Esophagus squamous epithelium (tissue), 5 donors: ENCODE measurements at regions not wholly inside any gene's neighbourhood (a gene's known extent, or its start where the extent isn't known, plus 50 kb on each side); places are given as distances from the start of the nearest gene placed in this dataset.

Experiments used
- DNase-seq: peaks from one replicate; lab custom pipeline; 2025; lab: John Stamatoyannopoulos, UW
- H3K27ac ChIP-seq, 4 donors: fragments of 200-600 bp; sonication (generic); one replicate each; pipeline ENCODE4 v1.5.1; 2016 to 2019; ENCODE audit warnings: mild to moderate bottlenecking in 1 of 4
- H3K27me3 ChIP-seq, 4 donors: fragments of 200-600 bp; sonication (generic); 1 replicate in 3 of 4; 2 replicates in 1 of 4; pipeline versions ENCODE4 v1.5.1 to v1.6.0; 2017 to 2021; ENCODE audit warnings: antibody characterized with exemption in 1 of 4
- H3K36me3 ChIP-seq, 3 donors: fragments of 200-600 bp; sonication (generic); one replicate each; pipeline ENCODE4 v1.5.1; 2016 to 2019
- H3K4me1 ChIP-seq, 3 donors: fragments of 200-600 bp; sonication (generic); one replicate each; pipeline ENCODE4 v1.5.1; 2017 to 2019
- H3K4me3 ChIP-seq, 4 donors: fragments of 200-600 bp; sonication (generic); 1 replicate in 3 of 4; 2 replicates in 1 of 4; pipeline ENCODE4 v1.5.1; 2016 to 2019; ENCODE audit warnings: mild to moderate bottlenecking in 2 of 4, moderate library complexity in 1 of 4
- H3K9me3 ChIP-seq, 3 donors: fragments of 200-600 bp; sonication (generic); one replicate each; pipeline ENCODE4 v1.5.1; 2016 to 2019
- CTCF ChIP-seq, 6 experiments: fragments of 450-650 bp in 4 of 6; fragments of 200-600 bp in 2 of 6; sonication (generic) in 2 of 6; IDR thresholded peaks; one replicate each; pipeline ENCODE4 v1.5.1; 2016 to 2019; ENCODE audit warnings: antibody characterized with exemption in 6 of 6, mild to moderate bottlenecking in 4 of 6, moderate library complexity in 4 of 6
- POLR2A ChIP-seq, 4 donors: fragments of 450-650 bp; IDR thresholded peaks; one replicate each; pipeline ENCODE4 v1.6.1; 2017; ENCODE audit warnings: antibody characterized with exemption in 4 of 4, mild to moderate bottlenecking in 4 of 4, moderate library complexity in 3 of 4
- WGBS, 2 donors: methylation state at CpG; one replicate each; pipeline ENCODE4 v1.1.5; 2018; 5-methylcytosine and 5-hydroxymethylcytosine counted together
- intact Hi-C: fragments of 100-400 bp; cut with DNase I; formaldehyde crosslinking; loops from one replicate; pipeline ENCODE4 v1.15.0; 2022
- donor health status: DM: yes; HTN: yes; CAD: no.

GRCh38 chr2:192827735-192828134 lies 633.0 kb upstream of the TMEFF2 start:
- no peak overlapping the region for H3K27ac ChIP-seq
- no peak overlapping the region for H3K4me3 ChIP-seq
- no peaks in the 10 kb centered on the region for H3K36me3 ChIP-seq
- intact Hi-C loops: no loop called here
- H3K27me3 ChIP-seq: no peaks in the 10 kb centered on the region
- WGBS, 2 donors: 90 to 93% methylated on average over 4 to 9 of the region's 10 CpGs
- DNase-seq: no peak
- TF ChIP-seq CTCF (IDR thresholded peaks at IDR 0.05) (no peak), POLR2A (IDR thresholded peaks at IDR 0.05) (no peak)
- H3K9me3 ChIP-seq: no peaks in the 10 kb centered on the region
- H3K4me1 ChIP-seq: no peaks in the 10 kb centered on the region

- Histone ChIP-seq H3K4me1 (no peaks in the 10 kb centered on the region), H3K27me3 (no peaks in the 10 kb centered on the region), H3K9me3 (no peaks in the 10 kb centered on the region), H3K36me3 (no peaks in the 10 kb centered on the region), H3K27ac (no peak overlapping the region), H3K4me3 (no peak overlapping the region)
- intact Hi-C loops: no loop called here
- TF ChIP-seq CTCF (IDR thresholded peaks at IDR 0.05): no peak
- TF ChIP-seq POLR2A (IDR thresholded peaks at IDR 0.05): no peak
- DNase-seq: no peak
- 67 to 80% methylated on average over 1 of the region's 1 CpG for WGBS, 2 donors
These were observed 619.6 kb upstream of the TMEFF2 start for GRCh38 chr2:192814376-192814775.

- H3K4me1 ChIP-seq: no peaks in the 10 kb centered on the region
- no peak for TF ChIP-seq CTCF (IDR thresholded peaks at IDR 0.05)
- TF ChIP-seq POLR2A (IDR thresholded peaks at IDR 0.05): no peak
- intact Hi-C loops: no loop called here
- no peaks in the 10 kb centered on the region for H3K9me3 ChIP-seq
- H3K4me3 ChIP-seq: no peak overlapping the region
- no peak for DNase-seq
- no peaks in the 10 kb centered on the region for H3K27me3 ChIP-seq
- H3K36me3 ChIP-seq: no peaks in the 10 kb centered on the region
- no peak overlapping the region for H3K27ac ChIP-seq
These were observed 618.6 kb upstream of the TMEFF2 start for GRCh38 chr2:192813341-192813740.

GRCh38 chr2:192809173-192809572 lies 614.4 kb upstream of the TMEFF2 start:
- Histone ChIP-seq H3K9me3 (no peaks in the 10 kb centered on the region), H3K4me1 (no peaks in the 10 kb centered on the region), H3K27ac (no peak overlapping the region), H3K36me3 (no peaks in the 10 kb centered on the region), H3K27me3 (no peaks in the 10 kb centered on the region), H3K4me3 (no peak overlapping the region)
- intact Hi-C loops: no loop called here
- no peak for DNase-seq
- TF ChIP-seq CTCF (IDR thresholded peaks at IDR 0.05) (no peak), POLR2A (IDR thresholded peaks at IDR 0.05) (no peak)
- WGBS, 2 donors: 62 to 70% methylated on average over 2 of the region's 2 CpGs

GRCh38 chr2:192783643-192784042 lies 588.9 kb upstream of the TMEFF2 start:
- TF ChIP-seq POLR2A (IDR thresholded peaks at IDR 0.05): no peak
- TF ChIP-seq CTCF (IDR thresholded peaks at IDR 0.05): no peak
- DNase-seq: no peak
- 64 to 82% methylated on average over 2 to 3 of the region's 3 CpGs for WGBS, 2 donors
- intact Hi-C loops: no loop called here
- no peaks in the 10 kb centered on the region for H3K4me1 ChIP-seq
- no peak overlapping the region for H3K27ac ChIP-seq
- H3K4me3 ChIP-seq: no peak overlapping the region
- H3K27me3 ChIP-seq: no peaks in the 10 kb centered on the region
- no peaks in the 10 kb centered on the region for H3K36me3 ChIP-seq
- no peaks in the 10 kb centered on the region for H3K9me3 ChIP-seq
